ENCODE measurements at regions not wholly inside any gene's neighbourhood (a gene's known extent, or its start where the extent isn't known, plus 50 kb on each side); places are given as distances from the start of the nearest gene placed in this dataset.

DNA sequence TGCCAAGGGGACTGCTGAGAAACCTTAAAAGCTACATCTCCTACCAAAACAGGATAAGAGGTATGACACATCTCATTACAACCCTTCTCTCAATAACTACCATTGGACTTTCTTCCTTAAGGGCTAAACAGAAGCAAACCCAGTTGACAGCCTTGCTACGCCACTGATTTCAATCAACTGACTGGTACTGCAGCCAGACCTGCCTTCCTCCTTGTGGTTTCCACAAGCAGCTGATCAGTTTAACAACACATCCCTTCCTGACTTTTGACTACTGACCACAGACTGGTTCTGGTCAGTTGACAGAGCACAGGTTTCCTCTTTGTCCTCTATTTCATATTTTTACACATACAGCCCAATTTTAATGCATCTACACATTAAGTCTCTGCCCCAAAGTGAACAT lies 108.8 kb downstream of the ADAMTS1 start:
- intact Hi-C loops (cut with micrococcal nuclease) (no loop called here), dilution Hi-C loops (cut with MboI; ENCODE audit: extremely low pct_ligation_motif_present, low sequenced_read_pairs) (no loop called here)
- Histone ChIP-seq H3K4me1 (ENCODE audit: control insufficient read depth, extremely low read depth, insufficient read depth, low read length) (no peaks in the 10 kb centered on the region), H3K9me1 (replicated peaks; ENCODE audit: control insufficient read depth, extremely low read depth, insufficient read depth, low read length) (no peaks in the 10 kb centered on the region), H3K9me3 (replicated peaks; ENCODE audit: control insufficient read depth, insufficient read depth, low read length) (no peaks in the 10 kb centered on the region), H3K36me3 (ENCODE audit: control insufficient read depth in 2 of 2, extremely low read depth in 1 of 2, insufficient read depth in 2 of 2, low read length in 2 of 2) (no peaks in the 10 kb centered on the region), H3K4me2 (ENCODE audit: insufficient read depth, low read length) (no peak overlapping the region), H3K9ac (replicated peaks; ENCODE audit: extremely low read depth, insufficient read depth, low read length) (no peak overlapping the region), H3K4me3 (replicated peaks in 1 of 3; ENCODE audit: insufficient read depth in 1 of 3, low read depth in 1 of 3, low read length in 3 of 3) (no peak overlapping the region), H4K20me1 (replicated peaks; ENCODE audit: control insufficient read depth, extremely low read depth, insufficient read depth, low read length) (no peaks in the 10 kb centered on the region), H2AFZ (ENCODE audit: low read depth, low read length) (no peak overlapping the region), H3K27ac (ENCODE audit: insufficient read depth, low read depth, low read length) (no peak overlapping the region), H3K79me2 (ENCODE audit: control insufficient read depth, insufficient read depth, low read length) (no peaks in the 10 kb centered on the region), H3K27me3 (ENCODE audit: control insufficient read depth in 2 of 2, insufficient read depth in 2 of 2, low read length in 2 of 2) (peaks cover 0 to 3% of the 10 kb centered on the region in 2 experiments)
- TF ChIP-seq POLR2A (IDR thresholded peaks at IDR 0.05; ENCODE audit: low read depth, low read length) (no peak), FOS (IDR thresholded peaks at IDR 0.05; ENCODE audit: borderline replicate concordance, insufficient read depth, low read length) (no peak), EZH2 (IDR thresholded peaks at IDR 0.05; ENCODE audit: borderline replicate concordance, low read depth, low read length, severe bottlenecking) (no peak), POLR2AphosphoS5 (IDR thresholded peaks at IDR 0.05; ENCODE audit: insufficient read depth, low read depth, low read length) (no peak), MYC (IDR thresholded peaks at IDR 0.05; ENCODE audit: low read depth, low read length) (no peak), GATA2 (IDR thresholded peaks at IDR 0.05; ENCODE audit: insufficient read depth, insufficient read length, low read depth, low read length) (no peak), JUN (IDR thresholded peaks at IDR 0.05; ENCODE audit: borderline replicate concordance, insufficient read depth, insufficient read length, low read depth) (no peak)
- TF ChIP-seq, protein P1, sequence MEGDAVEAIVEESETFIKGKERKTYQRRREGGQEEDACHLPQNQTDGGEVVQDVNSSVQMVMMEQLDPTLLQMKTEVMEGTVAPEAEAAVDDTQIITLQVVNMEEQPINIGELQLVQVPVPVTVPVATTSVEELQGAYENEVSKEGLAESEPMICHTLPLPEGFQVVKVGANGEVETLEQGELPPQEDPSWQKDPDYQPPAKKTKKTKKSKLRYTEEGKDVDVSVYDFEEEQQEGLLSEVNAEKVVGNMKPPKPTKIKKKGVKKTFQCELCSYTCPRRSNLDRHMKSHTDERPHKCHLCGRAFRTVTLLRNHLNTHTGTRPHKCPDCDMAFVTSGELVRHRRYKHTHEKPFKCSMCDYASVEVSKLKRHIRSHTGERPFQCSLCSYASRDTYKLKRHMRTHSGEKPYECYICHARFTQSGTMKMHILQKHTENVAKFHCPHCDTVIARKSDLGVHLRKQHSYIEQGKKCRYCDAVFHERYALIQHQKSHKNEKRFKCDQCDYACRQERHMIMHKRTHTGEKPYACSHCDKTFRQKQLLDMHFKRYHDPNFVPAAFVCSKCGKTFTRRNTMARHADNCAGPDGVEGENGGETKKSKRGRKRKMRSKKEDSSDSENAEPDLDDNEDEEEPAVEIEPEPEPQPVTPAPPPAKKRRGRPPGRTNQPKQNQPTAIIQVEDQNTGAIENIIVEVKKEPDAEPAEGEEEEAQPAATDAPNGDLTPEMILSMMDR (IDR thresholded peaks at IDR 0.05; ENCODE audit: extremely low read depth in 1 of 2, insufficient read depth in 1 of 2, low read depth in 1 of 2, low read length in 2 of 2), result no peak
- TF ChIP-seq, protein P2, sequence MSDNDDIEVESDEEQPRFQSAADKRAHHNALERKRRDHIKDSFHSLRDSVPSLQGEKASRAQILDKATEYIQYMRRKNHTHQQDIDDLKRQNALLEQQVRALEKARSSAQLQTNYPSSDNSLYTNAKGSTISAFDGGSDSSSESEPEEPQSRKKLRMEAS (IDR thresholded peaks at IDR 0.05; ENCODE audit: insufficient read depth, insufficient read length), result no peak
- no TSS peak for BruUV-seq (replicated peaks)
- CTCF ChIA-PET, result interaction anchor here (1.1 to 1.2 kb wide), 2 partner anchors 79 to 1028 kb away, joined by 3 read pairs; no protein-coding TSS in a partner anchor
- POLR2A ChIA-PET, result no interaction called here
- DNase-seq (ENCODE audit: low read depth, low spot score), result no peak
- FAIRE-seq, result no peak
